Heart right ventricle (tissue), 16 donors: ENCODE measurements at regions not wholly inside any gene's neighbourhood (a gene's known extent, or its start where the extent isn't known, plus 50 kb on each side); places are given as distances from the start of the nearest gene placed in this dataset.
"Not testable (repeated sequence)": the region's sequence is repeated elsewhere in the genome, so short reads cannot be mapped to it uniquely, and the experiment has no call there.

Experiments
- ATAC-seq, 8 donors: fragments of 200-7000 bp; cut with Tn5 transposase; one replicate each; pipeline ENCODE4 v1.9.1; 2020; ENCODE audit warnings: mild to moderate bottlenecking in 8 of 8, moderate library complexity in 8 of 8, moderate number of reproducible peaks in 1 of 8
- DNase-seq, 2 donors: peaks; one replicate each; pipeline ENCODE4 v3.0.0-alpha.2; 2020
- H3K27ac ChIP-seq, 10 donors: fragments of 200-600 bp; sonication (generic) in 2 of 10; one replicate each; pipeline versions ENCODE4 v1.5.0 to v1.8.0; 2020 to 2022; ENCODE audit warnings: mild to moderate bottlenecking in 3 of 10
- H3K27me3 ChIP-seq, 7 donors: fragments of 200-600 bp; one replicate each; pipeline ENCODE4 v1.8.0; 2021 to 2022; ENCODE audit warnings: mild to moderate bottlenecking in 2 of 7
- H3K36me3 ChIP-seq, 9 donors: fragments of 200-600 bp; sonication (generic) in 1 of 9; one replicate each; pipeline versions ENCODE4 v1.5.0 to v1.8.0; 2020 to 2022; ENCODE audit warnings: mild to moderate bottlenecking in 2 of 9
- H3K4me1 ChIP-seq, 9 donors: fragments of 200-600 bp; sonication (generic) in 1 of 9; one replicate each; pipeline versions ENCODE4 v1.5.0 to v1.8.0; 2020 to 2022; ENCODE audit warnings: mild to moderate bottlenecking in 4 of 9
- H3K4me3 ChIP-seq, 10 donors: fragments of 200-600 bp; sonication (generic) in 2 of 10; one replicate each; pipeline versions ENCODE4 v1.5.0 to v1.8.0; 2020 to 2022; ENCODE audit warnings: mild to moderate bottlenecking in 7 of 10, moderate library complexity in 2 of 10
- H3K9me3 ChIP-seq, 11 donors: fragments of 200-600 bp in 10 of 11; sonication (generic) in 2 of 11; one replicate each; pipeline versions ENCODE4 v1.5.0 to v1.8.0; 2013 to 2022; ENCODE audit warnings: mild to moderate bottlenecking in 2 of 11, control low read depth in 1 of 11, moderate library complexity in 1 of 11
- CTCF ChIP-seq, 9 donors: fragments of 200-600 bp; sonication (generic) in 2 of 9; IDR thresholded peaks; one replicate each; pipeline versions ENCODE4 v1.5.0 to v1.8.0; 2021 to 2022; ENCODE audit warnings: antibody characterized with exemption in 9 of 9, mild to moderate bottlenecking in 5 of 9, moderate library complexity in 1 of 9
- WGBS, 2 donors: extraction: QIAGEN DNeasy Blood & Tissue Kit; methylation state at CpG; one replicate each; pipeline ENCODE4 v1.1.7; 2013; ENCODE audit warnings: inconsistent platforms in 1 of 2; 5-methylcytosine and 5-hydroxymethylcytosine counted together
- intact Hi-C, 10 donors: fragments of 100-400 bp; cut with DNase I; formaldehyde crosslinking; loops; one replicate each; pipeline versions ENCODE4 v1.11.1 to v1.14.2; 2022
- donor health status: Arrhythmogenic right ventricular cardiomyopathy.
- donor health status: ischemic (EF 13 %, LVEDD 7.1; RV severe dilation, severe dysfunction).
- donor health status: healthy with polysubstance abuse.
- donor health status: DM: no; HTN: yes; CAD: no.
- donor health status: DM: no; HTN: no; CAD: no.
- donor health status: ischemic (EF 25% LVEDD 6.9; RV normal size, moderate dysfunction).
- donor health status: ischemic (EF 25% LVEDD 5.7; RV mildly dilated, moderate dysfunction).
- donor health status: healthy.
- donor health status: DM: yes; HTN: yes; CAD: no.
- donor health status: Ischemic cardiomyopathy.
- donor health status: ischemic (EF 35%, LVEDD 5.7; RV mildly dilated, moderate dysfunction).
- donor health status: nonischemic (EF 11% LVEDD 7.7; RV severe dilation, severe dysfunction).
- donor health status: DM: yes; HTN: yes; CAD: no.
- donor health status: PGD.
- donor health status: ischemic (EF 29% LVEDD 5.4; RV normal size, mild dysfunction).
- donor health status: nonischemic (EF 23%, LVEDD 6.1; RV moderate dilation, normal function).

- no peak for TF ChIP-seq CTCF (IDR thresholded peaks at IDR 0.05)
- H3K36me3 ChIP-seq: no peaks in the 10 kb centered on the region
- no peaks in the 10 kb centered on the region for H3K4me1 ChIP-seq
- intact Hi-C loops: no loop called here
- 86 to 88% methylated on average over 17 to 18 of the region's 18 CpGs for WGBS, 2 donors
- ATAC-seq (no peak), DNase-seq (no peak)
- peaks cover 0 to 6% (median 0%) of the 10 kb centered on the region in 11 donors for H3K9me3 ChIP-seq
- H3K27me3 ChIP-seq: peaks cover 0 to 2% (median 0%) of the 10 kb centered on the region in 7 donors
- H3K27ac ChIP-seq: no peak overlapping the region
- no peak overlapping the region for H3K4me3 ChIP-seq
These were observed 217.6 kb downstream of the POTED start for GRCh38 chr21:13827201-13827600.

- ATAC-seq, intact Hi-C loops, H3K4me3 ChIP-seq, H3K27ac ChIP-seq, H3K27me3 ChIP-seq, H3K36me3 ChIP-seq, H3K9me3 ChIP-seq, H3K4me1 ChIP-seq, DNase-seq: not testable (repeated sequence)
- 73 to 85% methylated on average over 15 of the region's 15 CpGs for WGBS, 2 donors
These were observed 216.9 kb downstream of the POTED start for GRCh38 chr21:13826511-13826910.

- 20 to 40% methylated on average over 4 to 9 of the region's 26 CpGs for WGBS, 2 donors
- H3K9me3 ChIP-seq, H3K27ac ChIP-seq, H3K36me3 ChIP-seq, ATAC-seq, H3K4me1 ChIP-seq, H3K27me3 ChIP-seq, H3K4me3 ChIP-seq, DNase-seq, intact Hi-C loops: not testable (repeated sequence)
These were observed 215.7 kb downstream of the POTED start for GRCh38 chr21:13825218-13825778.

- H3K4me3 ChIP-seq, H3K4me1 ChIP-seq, H3K27ac ChIP-seq, ATAC-seq, H3K9me3 ChIP-seq, H3K36me3 ChIP-seq, intact Hi-C loops, DNase-seq, H3K27me3 ChIP-seq: not testable (repeated sequence)
- 40 to 52% methylated on average over 4 of the region's 4 CpGs for WGBS, 2 donors
These were observed 210.7 kb downstream of the POTED start for GRCh38 chr21:13820286-13820685.

GRCh38 chr21:13812191-13812590 lies 202.6 kb downstream of the POTED start:
- H3K9me3 ChIP-seq, H3K36me3 ChIP-seq, DNase-seq, ATAC-seq, intact Hi-C loops, H3K4me3 ChIP-seq, H3K27me3 ChIP-seq, H3K27ac ChIP-seq, H3K4me1 ChIP-seq: not testable (repeated sequence)
- 44 to 55% methylated on average over 2 of the region's 2 CpGs for WGBS, 2 donors

- intact Hi-C loops, H3K27ac ChIP-seq, ATAC-seq, H3K4me1 ChIP-seq, H3K9me3 ChIP-seq, DNase-seq, H3K4me3 ChIP-seq, H3K36me3 ChIP-seq, H3K27me3 ChIP-seq: not testable (repeated sequence)
These were observed 201.0 kb downstream of the POTED start for GRCh38 chr21:13810559-13810958.

GRCh38 chr21:13806444-13806843 lies 196.9 kb downstream of the POTED start:
- ATAC-seq: not testable (repeated sequence)

GRCh38 chr21:13802757-13803156 lies 193.2 kb downstream of the POTED start:
- 75 to 78% methylated on average over 7 of the region's 7 CpGs for WGBS, 2 donors
- not testable (repeated sequence) for H3K27me3 ChIP-seq

More at GRCh38 chr21:13806444-13806843, 196.9 kb downstream of the POTED start:
- H3K4me1 ChIP-seq, H3K36me3 ChIP-seq, H3K27me3 ChIP-seq, H3K27ac ChIP-seq, intact Hi-C loops, H3K4me3 ChIP-seq, H3K9me3 ChIP-seq, DNase-seq: not testable (repeated sequence)
- 43 to 72% methylated on average over 4 to 6 of the region's 7 CpGs for WGBS, 2 donors

More at GRCh38 chr21:13802757-13803156, 193.2 kb downstream of the POTED start:
- DNase-seq, H3K36me3 ChIP-seq, H3K9me3 ChIP-seq, H3K4me1 ChIP-seq, H3K4me3 ChIP-seq, intact Hi-C loops, H3K27ac ChIP-seq, ATAC-seq: not testable (repeated sequence)
